Endothelial cell of umbilical vein (primary cell): ENCODE measurements at regions not wholly inside any gene's neighbourhood (a gene's known extent, or its start where the extent isn't known, plus 50 kb on each side); places are given as distances from the start of the nearest gene placed in this dataset.

Experiments used
- EZH2 ChIP-seq: IDR thresholded peaks from 2 replicates; pipeline ENCODE4 v1.6.1; 2012; ENCODE audit warnings: borderline replicate concordance, low read depth, mild to moderate bottlenecking, moderate library complexity, low read length, inconsistent platforms; ENCODE audit not compliant: severe bottlenecking
- POLR2A ChIP-seq: IDR thresholded peaks from 2 replicates; pipeline ENCODE4 v1.6.1; 2012; ENCODE audit warnings: low read depth, mild to moderate bottlenecking, control low read depth, low read length
- TF ChIP-seq, protein P1 (sequence below), 2 donors: IDR thresholded peaks; 1 replicate in 1 of 2; 2 replicates in 1 of 2; pipeline ENCODE4 v1.5.1; 2011; ENCODE audit warnings: low read length in 2 of 2, mild to moderate bottlenecking in 2 of 2, moderate library complexity in 2 of 2, control low read depth in 1 of 2, inconsistent platforms in 1 of 2, low read depth in 1 of 2; ENCODE audit not compliant: insufficient read depth in 1 of 2; ENCODE audit errors: extremely low read depth in 1 of 2

GRCh38 chr21:15203740-15204139, 138.9 kb upstream of the NRIP1 start:
- TF ChIP-seq, protein P1, sequence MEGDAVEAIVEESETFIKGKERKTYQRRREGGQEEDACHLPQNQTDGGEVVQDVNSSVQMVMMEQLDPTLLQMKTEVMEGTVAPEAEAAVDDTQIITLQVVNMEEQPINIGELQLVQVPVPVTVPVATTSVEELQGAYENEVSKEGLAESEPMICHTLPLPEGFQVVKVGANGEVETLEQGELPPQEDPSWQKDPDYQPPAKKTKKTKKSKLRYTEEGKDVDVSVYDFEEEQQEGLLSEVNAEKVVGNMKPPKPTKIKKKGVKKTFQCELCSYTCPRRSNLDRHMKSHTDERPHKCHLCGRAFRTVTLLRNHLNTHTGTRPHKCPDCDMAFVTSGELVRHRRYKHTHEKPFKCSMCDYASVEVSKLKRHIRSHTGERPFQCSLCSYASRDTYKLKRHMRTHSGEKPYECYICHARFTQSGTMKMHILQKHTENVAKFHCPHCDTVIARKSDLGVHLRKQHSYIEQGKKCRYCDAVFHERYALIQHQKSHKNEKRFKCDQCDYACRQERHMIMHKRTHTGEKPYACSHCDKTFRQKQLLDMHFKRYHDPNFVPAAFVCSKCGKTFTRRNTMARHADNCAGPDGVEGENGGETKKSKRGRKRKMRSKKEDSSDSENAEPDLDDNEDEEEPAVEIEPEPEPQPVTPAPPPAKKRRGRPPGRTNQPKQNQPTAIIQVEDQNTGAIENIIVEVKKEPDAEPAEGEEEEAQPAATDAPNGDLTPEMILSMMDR (IDR thresholded peaks at IDR 0.05; ENCODE audit: extremely low read depth in 1 of 2, insufficient read depth in 1 of 2, low read depth in 1 of 2, low read length in 2 of 2), result no peak
- TF ChIP-seq EZH2 (no peak), POLR2A (no peak)
